GM18502 (cell line): ENCODE measurements at regions not wholly inside any gene's neighbourhood (a gene's known extent, or its start where the extent isn't known, plus 50 kb on each side); places are given as distances from the start of the nearest gene placed in this dataset.
"Not testable (repeated sequence)": the region's sequence is repeated elsewhere in the genome, so short reads cannot be mapped to it uniquely, and the experiment has no call there.

Experiments
- ATAC-seq: cut with Tn5 transposase; IDR thresholded peaks from one replicate; pipeline ENCODE4 v1.9.1; 2021; ENCODE audit warnings: mild to moderate bottlenecking; ENCODE audit not compliant: unreplicated experiment, poor library complexity

GRCh38 chr22:25348996-25349395 is 129.6 kb downstream of the CRYBB2 start:
- not testable (repeated sequence) for ATAC-seq

GRCh38 chr22:25350551-25350971 is 131.1 kb downstream of the CRYBB2 start:
- ATAC-seq = no peak

GRCh38 chr22:25351631-25352293 is 132.3 kb downstream of the CRYBB2 start:
- ATAC-seq = no peak

GRCh38 chr22:25352294-25352680 is 132.8 kb downstream of the CRYBB2 start:
- no peak for ATAC-seq

- no peak for ATAC-seq
Measured at GRCh38 chr22:25353516-25354445, 134.3 kb downstream of the CRYBB2 start.

- no peak for ATAC-seq
Measured at GRCh38 chr22:25354456-25354855, 135.0 kb downstream of the CRYBB2 start.

GRCh38 chr22:25357132-25357455 is 137.7 kb downstream of the CRYBB2 start:
- ATAC-seq = no peak

GRCh38 chr22:25357606-25358420 is 138.4 kb downstream of the CRYBB2 start:
- ATAC-seq = no peak

- ATAC-seq = no peak
Measured at GRCh38 chr22:25358421-25359170, 139.2 kb downstream of the CRYBB2 start.

- no peak for ATAC-seq
Measured at GRCh38 chr22:25359601-25360261, 140.3 kb downstream of the CRYBB2 start.

- ATAC-seq = no peak
Measured at GRCh38 chr22:25360411-25360810, 141.0 kb downstream of the CRYBB2 start.

GRCh38 chr22:25360891-25361645 is 141.6 kb downstream of the CRYBB2 start:
- no peak for ATAC-seq

- ATAC-seq = no peak
Measured at GRCh38 chr22:25361899-25362214, 142.4 kb downstream of the CRYBB2 start.

- no peak for ATAC-seq
Measured at GRCh38 chr22:25362215-25362882, 142.9 kb downstream of the CRYBB2 start.

- ATAC-seq = no peak
Measured at GRCh38 chr22:25362883-25363240, 143.4 kb downstream of the CRYBB2 start.

GRCh38 chr22:25363474-25363873 is 144.0 kb downstream of the CRYBB2 start:
- ATAC-seq = no peak

GRCh38 chr22:25364281-25364680 is 144.8 kb downstream of the CRYBB2 start:
- ATAC-seq = no peak

- no peak for ATAC-seq
Measured at GRCh38 chr22:25364736-25365241, 145.3 kb downstream of the CRYBB2 start.
